AG08395 (cell line): ENCODE measurements at regions not wholly inside any gene's neighbourhood (a gene's known extent, or its start where the extent isn't known, plus 50 kb on each side); places are given as distances from the start of the nearest gene placed in this dataset.

Experiments
- DNase-seq: peaks from one replicate; pipeline ENCODE4 v3.0.0; 2012; ENCODE audit warnings: mixed read lengths, low spot score

- DNase-seq = no peak
Measured at GRCh38 chr18:7415081-7415894, 151.8 kb upstream of the PTPRM start.

DNA sequence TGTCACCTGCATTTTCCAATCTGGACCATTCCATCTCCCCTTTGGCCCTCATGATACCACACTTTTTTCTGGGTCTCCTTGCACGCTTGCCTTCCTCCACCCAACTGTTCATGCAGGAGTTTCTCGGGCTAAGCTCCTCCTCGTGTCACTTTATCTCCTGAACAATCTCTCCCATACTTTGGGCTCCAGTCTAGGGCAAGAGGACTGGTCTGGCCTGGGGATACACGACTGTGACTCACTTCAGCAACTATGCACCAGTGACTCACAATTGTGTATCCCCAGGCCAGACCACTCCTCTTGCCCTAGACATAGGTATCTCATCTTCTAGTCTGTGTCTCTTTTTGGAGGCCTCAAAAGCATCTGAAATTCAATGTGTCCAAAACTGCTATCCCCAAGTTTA is 149.4 kb upstream of the PTPRM start:
- peak; percentile 43 for DNase-seq

DNA sequence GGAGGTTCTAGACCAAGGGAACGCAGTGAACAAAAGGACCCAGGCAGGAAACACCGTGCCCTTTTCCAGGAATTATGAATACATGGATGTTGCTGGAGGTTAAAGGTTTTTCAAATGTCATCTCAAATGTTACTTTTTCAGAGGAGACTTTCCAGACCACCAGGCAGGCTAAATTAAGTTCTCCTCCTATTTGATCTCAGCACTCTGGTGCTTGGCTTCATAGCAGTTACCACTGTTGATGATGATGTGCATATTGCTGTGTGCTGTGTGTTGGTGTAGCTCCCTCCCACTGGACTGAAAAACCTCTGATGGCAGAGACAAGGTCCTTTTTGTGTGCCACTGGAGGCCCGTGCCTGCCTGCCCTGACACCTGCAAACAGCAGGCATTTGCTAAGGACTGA is 137.3 kb upstream of the PTPRM start:
- DNase-seq = no peak

- DNase-seq = no peak
Measured at GRCh38 chr18:7436166-7436565, 130.9 kb upstream of the PTPRM start.

DNA sequence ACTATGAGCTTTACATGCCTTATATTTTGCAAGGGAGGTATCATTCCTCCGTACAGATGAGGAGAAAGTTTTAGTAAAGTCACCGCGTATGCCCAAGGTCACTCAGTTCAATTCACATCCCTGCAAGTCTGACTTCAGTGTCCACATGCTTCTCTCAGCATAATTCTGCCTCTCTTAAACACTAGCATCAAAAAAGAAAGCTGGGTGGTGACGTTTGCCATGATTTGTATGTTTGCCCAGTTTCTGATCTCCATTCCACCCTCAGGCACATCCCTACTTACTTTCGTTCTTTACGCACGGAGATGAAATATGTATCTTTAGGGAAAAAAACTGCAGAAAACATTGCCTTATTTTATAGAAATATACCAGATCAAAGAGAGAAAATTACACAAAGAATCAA is 129.2 kb upstream of the PTPRM start:
- DNase-seq = no peak

- no peak for DNase-seq
Measured at GRCh38 chr18:7438646-7439045, 128.5 kb upstream of the PTPRM start.

DNA sequence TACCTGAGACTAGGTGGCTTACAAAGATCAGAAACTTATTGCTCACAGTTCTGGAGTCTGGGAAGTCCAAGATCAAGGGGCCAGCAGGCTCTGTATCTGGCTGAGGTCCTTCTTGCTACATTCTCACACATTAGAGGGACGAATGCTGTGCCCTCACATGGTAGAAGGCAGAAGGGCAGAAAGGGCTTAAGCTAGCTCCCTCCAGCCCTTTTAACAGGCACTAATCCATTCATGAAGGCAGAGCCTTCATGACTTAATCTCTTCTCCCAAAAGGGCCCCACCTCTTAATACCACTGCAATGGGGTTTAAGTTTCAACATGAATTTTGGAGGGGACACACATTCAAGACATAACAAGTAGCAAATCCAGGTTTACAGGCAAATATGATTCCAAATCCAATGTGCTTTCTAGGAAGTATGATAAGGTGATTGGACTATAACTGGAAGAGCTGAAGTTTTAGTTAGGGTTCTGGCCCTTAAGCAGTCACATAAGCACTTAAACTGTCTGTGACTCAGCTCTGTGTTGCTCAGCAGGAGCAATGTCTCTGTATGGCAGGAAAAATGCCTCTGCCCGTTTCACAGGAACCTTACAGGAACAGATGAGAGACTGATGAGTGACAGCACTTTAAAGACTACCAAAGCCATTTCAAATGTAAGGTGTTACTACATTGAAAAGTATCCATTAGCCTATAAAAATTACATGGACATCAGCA is 119.6 kb upstream of the PTPRM start:
- no peak for DNase-seq

DNA sequence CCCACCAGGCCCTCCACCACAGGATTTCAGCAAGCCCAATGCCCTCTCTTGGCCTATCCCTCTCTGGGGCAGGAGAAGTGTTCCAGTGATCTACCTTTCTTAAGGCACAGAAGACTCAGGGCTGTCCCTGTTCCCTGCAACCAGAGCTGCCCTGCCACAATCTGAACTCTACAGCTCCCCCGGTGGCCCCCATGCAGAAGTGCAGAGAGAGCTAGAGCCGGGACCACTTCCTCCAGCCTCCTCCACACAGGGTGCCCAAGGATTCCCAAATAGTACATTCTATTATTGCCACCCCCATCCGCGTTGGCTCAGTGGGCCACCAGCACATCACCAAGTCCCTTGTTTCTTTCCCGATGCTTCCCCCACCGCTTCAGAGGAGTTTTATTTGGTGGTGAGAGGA is 114.8 kb upstream of the PTPRM start:
- DNase-seq = peak; percentile 61

GRCh38 chr18:7454429-7454828 is 112.7 kb upstream of the PTPRM start:
- DNase-seq = no peak

DNA sequence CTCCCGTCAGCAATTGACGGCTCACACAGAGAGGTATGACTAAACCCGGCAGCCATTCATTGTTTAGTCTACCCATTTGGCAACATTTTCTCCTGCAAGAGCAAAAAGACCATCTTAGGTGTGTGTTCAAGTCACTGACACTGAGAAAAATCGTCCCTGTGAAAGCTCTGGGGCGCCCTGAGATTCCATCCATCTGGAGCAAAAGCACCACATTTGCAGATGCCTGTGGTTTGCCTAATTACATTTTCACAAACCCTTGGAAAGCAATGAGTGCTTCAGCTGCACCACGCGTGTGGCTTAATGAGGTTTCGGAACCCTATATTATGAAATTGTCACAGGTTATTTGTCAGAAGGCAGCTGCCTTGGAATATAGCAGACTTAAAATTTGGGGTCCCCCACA is 110.7 kb upstream of the PTPRM start:
- DNase-seq = no peak

- DNase-seq = no peak
Measured at GRCh38 chr18:7457262-7457661, 109.9 kb upstream of the PTPRM start.

GRCh38 chr18:7458884-7459283 is 108.2 kb upstream of the PTPRM start:
- no peak for DNase-seq

GRCh38 chr18:7459851-7460770 is 107.0 kb upstream of the PTPRM start:
- peak; percentile 18 for DNase-seq

DNA sequence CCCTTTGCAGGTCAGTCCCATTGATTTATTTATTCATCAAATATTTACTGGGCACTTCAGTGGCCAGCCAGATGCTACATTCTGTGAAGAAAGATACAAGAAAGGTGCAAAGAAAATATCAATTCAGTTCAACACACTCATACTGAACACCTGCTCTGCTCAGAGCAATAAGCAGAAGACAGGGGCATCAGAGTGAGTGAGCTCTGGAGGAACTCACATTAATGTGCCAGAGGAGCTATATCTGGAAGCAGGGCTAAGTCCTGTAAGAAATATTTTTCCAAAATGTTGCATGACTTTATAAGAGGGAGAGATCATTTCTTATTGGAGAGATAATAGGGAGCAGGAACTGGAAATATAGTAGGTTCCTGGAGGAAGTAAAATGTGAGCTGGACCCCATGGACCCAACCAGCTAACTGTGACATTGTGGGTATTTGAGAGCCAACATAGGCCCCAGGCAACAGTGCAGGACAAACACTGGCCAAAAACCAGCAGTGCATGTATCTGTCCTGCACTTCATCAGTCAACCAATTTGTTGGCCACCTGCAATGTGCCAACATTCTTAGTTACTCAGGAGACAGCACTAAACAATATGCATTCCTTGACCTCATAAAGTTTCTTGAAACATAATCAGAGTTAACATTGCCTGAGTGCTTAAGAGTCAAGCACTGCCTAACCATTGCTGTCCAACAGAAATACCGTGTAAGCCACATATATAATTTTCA is 102.7 kb upstream of the PTPRM start:
- no peak for DNase-seq

GRCh38 chr18:7466190-7466589 is 100.9 kb upstream of the PTPRM start:
- DNase-seq = no peak

DNA sequence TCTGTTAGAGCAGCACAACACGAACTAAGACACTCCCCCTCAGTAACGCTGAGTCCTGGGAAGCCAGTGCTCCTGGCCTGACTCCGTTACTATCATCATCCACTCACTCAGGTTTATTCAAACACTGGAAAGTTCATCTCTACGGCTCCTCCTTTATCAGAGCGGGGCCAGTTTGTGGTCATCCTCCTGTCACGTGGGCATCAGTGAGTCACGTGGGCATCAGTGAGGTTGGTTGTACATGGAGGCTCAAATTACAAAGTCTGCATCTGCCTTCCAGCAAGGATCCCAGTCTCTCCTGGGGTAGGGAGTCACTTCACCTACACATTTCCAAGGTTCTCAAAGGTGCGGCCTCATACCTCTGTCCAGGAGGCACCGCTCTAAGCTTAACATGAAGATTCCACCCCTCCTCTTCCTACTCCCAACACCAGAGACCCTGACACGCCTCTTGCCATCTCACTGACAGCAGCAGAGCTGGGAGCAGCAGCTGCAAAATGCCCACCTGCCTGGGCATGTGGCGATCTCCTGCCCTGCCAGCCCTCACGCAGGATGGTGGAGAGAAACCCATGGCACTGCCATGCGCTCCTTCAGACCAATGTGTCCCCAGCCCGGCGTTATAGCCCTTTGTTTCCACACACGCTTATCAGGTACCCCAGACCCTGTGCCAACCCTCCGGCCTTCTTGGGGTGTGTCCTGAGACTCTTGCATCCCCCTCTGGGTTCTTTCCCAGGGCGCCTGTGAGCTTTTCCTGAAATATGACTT is 99.2 kb upstream of the PTPRM start:
- no peak for DNase-seq

DNA sequence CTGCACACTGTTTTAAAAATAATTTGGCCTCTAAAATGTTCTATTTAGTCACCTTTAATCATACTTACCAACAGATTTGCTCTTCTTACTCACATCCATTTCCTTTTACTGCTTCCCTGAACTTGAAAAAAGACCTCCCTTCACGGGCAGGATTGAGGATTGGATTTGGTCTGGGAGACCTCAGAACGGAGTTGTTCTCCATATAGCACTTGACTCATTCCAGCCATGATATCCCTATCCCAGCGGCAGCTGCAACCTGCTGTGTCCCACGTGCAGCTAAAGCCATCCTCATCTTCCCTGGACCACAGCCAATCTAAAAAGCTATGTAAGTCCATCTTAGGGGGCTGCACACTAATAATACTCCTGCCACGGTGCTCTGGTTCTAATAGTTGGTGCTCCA is 97.0 kb upstream of the PTPRM start:
- no peak for DNase-seq

DNA sequence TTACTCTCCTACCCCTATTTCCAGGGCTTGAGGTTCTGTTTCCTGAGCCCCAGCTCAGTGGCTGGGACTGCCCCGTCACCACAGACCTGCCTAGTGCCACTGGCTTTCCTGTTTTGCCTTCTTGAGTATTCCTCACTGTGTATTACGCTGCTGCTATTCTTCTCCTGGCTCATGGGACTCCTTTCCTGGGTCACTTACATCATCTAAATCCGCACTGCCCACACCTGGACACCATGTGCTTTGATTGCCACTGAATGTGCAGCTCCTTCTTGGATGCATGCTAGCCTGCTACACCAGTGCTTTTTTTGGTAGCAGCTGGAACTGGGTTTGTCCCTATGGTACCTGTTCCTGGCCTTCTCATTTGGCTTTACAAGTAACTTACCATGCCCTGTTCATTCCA is 96.6 kb upstream of the PTPRM start:
- DNase-seq = no peak

GRCh38 chr18:7476386-7476785 is 90.7 kb upstream of the PTPRM start:
- no peak for DNase-seq

DNA sequence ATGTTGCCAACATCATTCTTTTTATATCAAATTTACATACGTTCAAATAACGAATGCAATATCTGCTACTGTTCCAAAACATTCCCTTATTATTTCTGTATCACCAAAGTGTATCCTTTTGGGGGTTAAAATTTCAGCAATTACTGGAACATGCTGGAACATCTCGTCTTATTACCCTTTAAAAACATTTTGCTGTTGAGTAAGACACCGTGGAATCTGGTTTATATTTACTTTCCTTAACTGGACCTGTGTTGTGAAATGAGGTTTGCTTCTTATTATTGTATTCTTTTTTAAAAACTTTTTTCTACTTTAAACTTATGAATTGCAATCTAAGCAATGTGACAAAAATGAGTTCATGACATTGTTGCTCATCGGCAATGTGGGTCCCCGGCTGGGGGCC is 87.4 kb upstream of the PTPRM start:
- DNase-seq = no peak

- DNase-seq = no peak
Measured at GRCh38 chr18:7480879-7481278, 86.2 kb upstream of the PTPRM start.
